Kidney (tissue), 13 donors: ENCODE measurements at regions not wholly inside any gene's neighbourhood (a gene's known extent, or its start where the extent isn't known, plus 50 kb on each side); places are given as distances from the start of the nearest gene placed in this dataset.

ENCODE experiments used
- DNase-seq, 5 donors: peaks; one replicate each; pipeline ENCODE4 v3.0.0-alpha.2; 2013 to 2020
- FAIRE-seq: peaks from 2 replicates; lab custom pipeline; 2012; peaks lifted over from hg19 to GRCh38; lab: Jason Lieb, UNC
- H3K27ac ChIP-seq, 2 donors: one replicate each; pipeline ENCODE4 v1.7.0; 2013; ENCODE audit warnings: low read depth in 2 of 2, low read length in 2 of 2, inconsistent platforms in 1 of 2
- H3K27me3 ChIP-seq: one replicate; pipeline ENCODE4 v1.7.1; 2013; ENCODE audit warnings: low read length, inconsistent platforms; ENCODE audit not compliant: control insufficient read depth, insufficient read depth
- H3K36me3 ChIP-seq, 3 donors: one replicate each; pipeline versions ENCODE4 v1.7.0 to v1.7.1; 2013; ENCODE audit warnings: low read length in 3 of 3, control low read depth in 1 of 3, inconsistent platforms in 1 of 3; ENCODE audit not compliant: insufficient read depth in 3 of 3, control insufficient read depth in 2 of 3
- H3K4me1 ChIP-seq, 3 donors: one replicate each; pipeline versions ENCODE4 v1.7.0 to v1.7.1; 2013; ENCODE audit warnings: low read length in 3 of 3, inconsistent platforms in 1 of 3, low read depth in 1 of 3; ENCODE audit not compliant: control insufficient read depth in 2 of 3, insufficient read depth in 2 of 3
- H3K4me3 ChIP-seq, 3 donors: one replicate each; pipeline versions ENCODE4 v1.7.0 to v1.8.1; 2013; ENCODE audit warnings: low read length in 3 of 3, control low read depth in 1 of 3, inconsistent platforms in 1 of 3
- H3K9ac ChIP-seq, 3 donors: one replicate each; pipeline versions ENCODE4 v1.7.0 to v1.7.1; 2013; ENCODE audit warnings: low read length in 3 of 3, control low read depth in 1 of 3, inconsistent platforms in 1 of 3
- H3K9me3 ChIP-seq, 3 donors: one replicate each; pipeline versions ENCODE4 v1.7.0 to v1.7.1; 2013; ENCODE audit warnings: low read length in 3 of 3, control low read depth in 1 of 3, inconsistent platforms in 1 of 3; ENCODE audit not compliant: control insufficient read depth in 2 of 3, insufficient read depth in 1 of 3
- CTCF ChIP-seq: IDR thresholded peaks from 3 replicates; pipeline ENCODE4 v1.5.1; 2012; ENCODE audit warnings: mild to moderate bottlenecking, moderate library complexity, borderline replicate concordance; ENCODE audit not compliant: insufficient read depth; ENCODE audit errors: extremely low read depth
- intact Hi-C: fragments of 100-400 bp; cut with DNase I; formaldehyde crosslinking; loops from one replicate; pipeline ENCODE4 v1.11.1; 2022
- donor health status: control.
- donor health status: control.
- donor health status: control.
- donor health status: control.
- donor health status: control.
- donor health status: DM: yes; HTN: yes; CAD: no.
- donor health status: Normal renal cell carcinoma (clear cell type).

- DNase-seq: no peak
- no peak overlapping the region for H3K27ac ChIP-seq
- H3K9me3 ChIP-seq: peaks cover 0 to 3% (median 0%) of the 10 kb centered on the region in 3 donors
- TF ChIP-seq CTCF: no peak
- H3K27me3 ChIP-seq: no peaks in the 10 kb centered on the region
- FAIRE-seq: no peak
- intact Hi-C loops: no loop called here
- no peaks in the 10 kb centered on the region for H3K4me1 ChIP-seq
- no peak overlapping the region for H3K9ac ChIP-seq
- no peaks in the 10 kb centered on the region for H3K36me3 ChIP-seq
- H3K4me3 ChIP-seq: no peak overlapping the region
Measured at GRCh38 chr7:125526958-125527357, 597.3 kb upstream of the POT1 start.

GRCh38 chr7:125526092-125526491, 596.5 kb upstream of the POT1 start:
- DNase-seq: no peak

GRCh38 chr7:125516194-125516593, 586.6 kb upstream of the POT1 start:
- Histone ChIP-seq H3K27me3 (no peaks in the 10 kb centered on the region), H3K27ac (no peak overlapping the region), H3K4me3 (no peak overlapping the region), H3K9me3 (peaks cover 0 to 2% (median 0%) of the 10 kb centered on the region in 3 donors), H3K4me1 (no peaks in the 10 kb centered on the region), H3K36me3 (no peaks in the 10 kb centered on the region), H3K9ac (no peak overlapping the region)
- DNase-seq: peak in 2 of 5 donors; percentile 1 to 3
- no peak for FAIRE-seq
- TF ChIP-seq CTCF: no peak
- intact Hi-C loops: no loop called here

More at GRCh38 chr7:125526092-125526491, 596.5 kb upstream of the POT1 start:
- no peak overlapping the region for H3K9ac ChIP-seq
- H3K36me3 ChIP-seq: no peaks in the 10 kb centered on the region
- TF ChIP-seq CTCF: no peak
- no peaks in the 10 kb centered on the region for H3K27me3 ChIP-seq
- FAIRE-seq: no peak
- no peaks in the 10 kb centered on the region for H3K4me1 ChIP-seq
- intact Hi-C loops: no loop called here
- H3K9me3 ChIP-seq: peaks cover 0 to 3% (median 0%) of the 10 kb centered on the region in 3 donors
- H3K27ac ChIP-seq: no peak overlapping the region
- no peak overlapping the region for H3K4me3 ChIP-seq

- H3K9me3 ChIP-seq: peaks cover 0 to 2% (median 0%) of the 10 kb centered on the region in 3 donors
- no peaks in the 10 kb centered on the region for H3K4me1 ChIP-seq
- no peak overlapping the region for H3K27ac ChIP-seq
- no peaks in the 10 kb centered on the region for H3K27me3 ChIP-seq
- no peak overlapping the region for H3K4me3 ChIP-seq
- no peak for TF ChIP-seq CTCF
- H3K9ac ChIP-seq: no peak overlapping the region
- DNase-seq: no peak
- no peaks in the 10 kb centered on the region for H3K36me3 ChIP-seq
- no peak for FAIRE-seq
- intact Hi-C loops: no loop called here
Measured at GRCh38 chr7:125512373-125512772, 582.7 kb upstream of the POT1 start.
